ENCODE measurements at regions not wholly inside any gene's neighbourhood (a gene's known extent, or its start where the extent isn't known, plus 50 kb on each side); places are given as distances from the start of the nearest gene placed in this dataset.

DNA sequence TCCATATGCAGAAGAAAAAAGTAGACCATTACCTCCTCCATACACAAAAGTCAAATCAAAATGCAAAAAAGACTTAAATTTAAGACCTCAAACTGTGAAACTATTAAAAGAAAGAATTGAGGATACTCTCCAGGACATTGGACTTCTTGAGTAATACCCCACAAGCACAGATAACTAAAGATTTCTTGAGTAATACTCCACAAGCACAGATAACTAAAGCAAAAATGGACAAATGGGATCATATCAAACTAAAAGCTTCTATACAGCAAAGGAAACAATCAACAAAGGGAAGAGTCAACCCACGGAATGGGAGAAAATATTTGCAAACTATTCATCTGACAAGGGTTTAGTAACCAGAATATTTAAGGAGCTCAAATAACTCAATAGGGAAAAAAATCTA, 427.9 kb downstream of the CCDC91 start:
- H3K9me3 ChIP-seq, result no peaks in the 10 kb centered on the region
- 39% methylated on average over 1 of the region's 1 CpG for WGBS (ENCODE audit: insufficient coverage, low coverage, low lambda C conversion rate, missing lambda C conversion rate)
- intact Hi-C loops (cut with DNase I), result no loop called here
- ATAC-seq (no peak), DNase-seq (no peak)
- no peaks in the 10 kb centered on the region for H3K4me1 ChIP-seq
- H3K27ac ChIP-seq, result no peak overlapping the region
- H3K36me3 ChIP-seq, result no peaks in the 10 kb centered on the region
- H3K27me3 ChIP-seq, result no peaks in the 10 kb centered on the region
- TF ChIP-seq, protein P1, sequence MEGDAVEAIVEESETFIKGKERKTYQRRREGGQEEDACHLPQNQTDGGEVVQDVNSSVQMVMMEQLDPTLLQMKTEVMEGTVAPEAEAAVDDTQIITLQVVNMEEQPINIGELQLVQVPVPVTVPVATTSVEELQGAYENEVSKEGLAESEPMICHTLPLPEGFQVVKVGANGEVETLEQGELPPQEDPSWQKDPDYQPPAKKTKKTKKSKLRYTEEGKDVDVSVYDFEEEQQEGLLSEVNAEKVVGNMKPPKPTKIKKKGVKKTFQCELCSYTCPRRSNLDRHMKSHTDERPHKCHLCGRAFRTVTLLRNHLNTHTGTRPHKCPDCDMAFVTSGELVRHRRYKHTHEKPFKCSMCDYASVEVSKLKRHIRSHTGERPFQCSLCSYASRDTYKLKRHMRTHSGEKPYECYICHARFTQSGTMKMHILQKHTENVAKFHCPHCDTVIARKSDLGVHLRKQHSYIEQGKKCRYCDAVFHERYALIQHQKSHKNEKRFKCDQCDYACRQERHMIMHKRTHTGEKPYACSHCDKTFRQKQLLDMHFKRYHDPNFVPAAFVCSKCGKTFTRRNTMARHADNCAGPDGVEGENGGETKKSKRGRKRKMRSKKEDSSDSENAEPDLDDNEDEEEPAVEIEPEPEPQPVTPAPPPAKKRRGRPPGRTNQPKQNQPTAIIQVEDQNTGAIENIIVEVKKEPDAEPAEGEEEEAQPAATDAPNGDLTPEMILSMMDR (IDR thresholded peaks at IDR 0.05), result no peak
- no peak for TF ChIP-seq POLR2A (IDR thresholded peaks at IDR 0.05)
- no peak overlapping the region for H3K4me3 ChIP-seq

DNA sequence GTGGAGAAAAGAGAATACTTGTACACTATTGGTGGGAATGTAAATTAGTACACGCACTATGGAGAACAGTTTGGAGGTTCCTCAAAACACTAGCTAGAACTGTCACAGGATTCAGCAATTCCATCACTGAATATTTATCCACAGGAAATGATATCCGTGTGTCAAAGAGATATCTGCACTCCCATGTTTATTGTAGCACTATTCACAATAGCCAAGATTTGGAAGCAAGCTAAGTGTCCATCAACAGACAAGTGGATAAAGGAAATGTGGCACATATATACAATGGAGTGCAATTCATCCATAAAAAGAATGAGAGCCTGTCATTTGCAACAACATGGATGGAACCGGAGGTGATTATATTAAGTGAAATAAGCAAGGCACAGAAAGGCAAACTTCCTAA, 428.5 kb downstream of the CCDC91 start:
- no peak overlapping the region for H3K4me3 ChIP-seq
- TF ChIP-seq, protein P1 (IDR thresholded peaks at IDR 0.05), result no peak
- TF ChIP-seq POLR2A (IDR thresholded peaks at IDR 0.05), result no peak
- ATAC-seq, result no peak
- intact Hi-C loops (cut with DNase I), result no loop called here
- no peak overlapping the region for H3K27ac ChIP-seq
- no peaks in the 10 kb centered on the region for H3K4me1 ChIP-seq
- no peak for DNase-seq
- WGBS (ENCODE audit: insufficient coverage, low coverage, low lambda C conversion rate, missing lambda C conversion rate), result 78% methylated on average over 3 of the region's 3 CpGs
- H3K36me3 ChIP-seq, result no peaks in the 10 kb centered on the region
- no peaks in the 10 kb centered on the region for H3K27me3 ChIP-seq
- H3K9me3 ChIP-seq, result no peaks in the 10 kb centered on the region

DNA sequence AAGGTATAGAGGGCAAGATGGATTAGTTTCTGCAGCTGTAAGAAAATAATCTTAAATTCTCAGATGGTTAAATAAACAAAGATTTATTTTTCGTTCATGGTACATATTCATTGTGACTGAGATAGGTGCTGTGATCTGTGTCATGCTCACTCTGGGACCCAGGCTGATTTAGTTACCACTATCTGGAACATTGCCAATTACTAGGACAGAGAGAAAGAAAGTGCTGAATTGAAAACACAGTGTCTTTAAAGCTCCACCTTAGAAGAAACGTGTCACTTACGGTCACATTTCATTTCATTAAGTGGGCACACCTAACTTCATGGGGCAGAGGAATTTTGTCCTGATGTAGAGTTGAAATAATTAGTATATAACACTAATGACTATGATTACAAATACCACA, 430.0 kb downstream of the CCDC91 start:
- H3K9me3 ChIP-seq, result no peaks in the 10 kb centered on the region
- H3K27ac ChIP-seq, result no peak overlapping the region
- intact Hi-C loops (cut with DNase I), result no loop called here
- no peaks in the 10 kb centered on the region for H3K27me3 ChIP-seq
- no peak for TF ChIP-seq POLR2A (IDR thresholded peaks at IDR 0.05)
- TF ChIP-seq, protein P1 (IDR thresholded peaks at IDR 0.05), result no peak
- 65% methylated on average over 3 of the region's 3 CpGs for WGBS (ENCODE audit: insufficient coverage, low coverage, low lambda C conversion rate, missing lambda C conversion rate)
- ATAC-seq (no peak), DNase-seq (no peak)
- no peaks in the 10 kb centered on the region for H3K36me3 ChIP-seq
- H3K4me3 ChIP-seq, result no peak overlapping the region
- H3K4me1 ChIP-seq, result no peaks in the 10 kb centered on the region

DNA sequence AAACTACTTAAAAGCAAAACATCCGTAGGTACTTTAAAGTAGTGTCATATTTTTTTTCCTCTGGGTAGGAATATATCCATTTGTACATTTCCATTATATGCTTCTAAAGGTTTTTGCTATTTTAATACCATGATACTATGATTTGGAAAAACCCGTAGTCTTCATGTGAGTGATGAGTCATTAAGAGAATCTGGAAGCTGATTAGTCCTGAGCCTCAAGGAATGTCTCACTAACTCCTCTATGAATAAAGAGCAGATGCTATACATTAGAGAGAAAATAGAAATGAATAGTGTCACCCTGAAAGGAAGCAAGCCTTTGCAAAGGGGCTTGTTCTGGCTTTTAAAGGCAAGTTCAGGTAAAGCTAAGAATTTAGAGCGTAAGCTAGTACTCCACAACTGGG, 432.1 kb downstream of the CCDC91 start:
- DNase-seq (no peak), ATAC-seq (no peak)
- TF ChIP-seq POLR2A (IDR thresholded peaks at IDR 0.05), result no peak
- TF ChIP-seq, protein P1 (IDR thresholded peaks at IDR 0.05), result no peak
- H3K27ac ChIP-seq, result no peak overlapping the region
- intact Hi-C loops (cut with DNase I), result no loop called here
- H3K4me1 ChIP-seq, result no peaks in the 10 kb centered on the region
- H3K4me3 ChIP-seq, result no peak overlapping the region
- H3K27me3 ChIP-seq, result no peaks in the 10 kb centered on the region
- H3K9me3 ChIP-seq, result no peaks in the 10 kb centered on the region
- no peaks in the 10 kb centered on the region for H3K36me3 ChIP-seq
- WGBS (ENCODE audit: insufficient coverage, low coverage, low lambda C conversion rate, missing lambda C conversion rate), result 87% methylated on average over 3 of the region's 3 CpGs

DNA sequence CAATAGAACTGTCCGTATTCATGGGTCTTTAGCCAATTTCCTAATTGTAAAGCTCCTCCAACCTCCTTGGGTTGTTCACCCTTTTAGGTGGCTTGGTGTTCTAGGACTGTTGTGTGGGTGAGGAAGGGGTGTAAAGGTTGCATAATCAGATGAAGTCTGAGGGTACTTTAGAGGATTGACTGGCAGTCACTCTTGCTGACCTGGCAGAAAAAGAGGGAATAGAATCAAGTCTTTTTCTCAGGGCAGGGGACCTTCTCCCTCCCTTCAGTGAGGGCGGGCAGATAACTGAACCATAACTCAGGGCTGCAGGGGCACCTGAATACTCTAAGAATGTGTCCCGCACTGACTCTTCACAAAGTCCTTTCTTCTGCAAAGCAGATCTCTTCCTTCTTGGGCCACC, 436.2 kb downstream of the CCDC91 start:
- TF ChIP-seq, protein P1 (IDR thresholded peaks at IDR 0.05), result no peak
- no peak for TF ChIP-seq POLR2A (IDR thresholded peaks at IDR 0.05)
- no peak overlapping the region for H3K4me3 ChIP-seq
- no peak overlapping the region for H3K27ac ChIP-seq
- no peaks in the 10 kb centered on the region for H3K36me3 ChIP-seq
- no peaks in the 10 kb centered on the region for H3K4me1 ChIP-seq
- 86% methylated on average over 1 of the region's 3 CpGs for WGBS (ENCODE audit: insufficient coverage, low coverage, low lambda C conversion rate, missing lambda C conversion rate)
- no peaks in the 10 kb centered on the region for H3K9me3 ChIP-seq
- no peaks in the 10 kb centered on the region for H3K27me3 ChIP-seq
- ATAC-seq, result no peak
- DNase-seq, result no peak
- intact Hi-C loops (cut with DNase I), result no loop called here

Data from right lobe of liver (tissue), 6 donors.